Liver (tissue), 2 donors: ENCODE measurements at regions not wholly inside any gene's neighbourhood (a gene's known extent, or its start where the extent isn't known, plus 50 kb on each side); places are given as distances from the start of the nearest gene placed in this dataset.
"Not testable (repeated sequence)": the region's sequence is repeated elsewhere in the genome, so short reads cannot be mapped to it uniquely, and the experiment has no call there.

Source experiments
- CTCF ChIP-seq: fragments of 150-350 bp; IDR thresholded peaks from 2 replicates; pipeline ENCODE4 v1.5.1; 2017; ENCODE audit warnings: improper control_type of control experiment, low read depth, low read length; ENCODE audit not compliant: missing input control
- FOXA2 ChIP-seq: IDR thresholded peaks from 2 replicates; pipeline ENCODE4 v1.6.1; 2016; ENCODE audit warnings: antibody characterized with exemption
- TF ChIP-seq, protein P1 (sequence below): IDR thresholded peaks from 2 replicates; pipeline ENCODE4 v1.6.1; 2016; ENCODE audit warnings: antibody characterized with exemption
- donor health status: healthy.

GRCh38 chr17:45568275-45568674 is 77.8 kb upstream of the PLEKHM1 start:
- not testable (repeated sequence) for TF ChIP-seq CTCF, FOXA2
- TF ChIP-seq, protein P1, sequence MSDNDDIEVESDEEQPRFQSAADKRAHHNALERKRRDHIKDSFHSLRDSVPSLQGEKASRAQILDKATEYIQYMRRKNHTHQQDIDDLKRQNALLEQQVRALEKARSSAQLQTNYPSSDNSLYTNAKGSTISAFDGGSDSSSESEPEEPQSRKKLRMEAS, result not testable (repeated sequence)
